Middle frontal gyrus (tissue), 1 donor: ENCODE measurements at regions not wholly inside any gene's neighbourhood (a gene's known extent, or its start where the extent isn't known, plus 50 kb on each side); places are given as distances from the start of the nearest gene placed in this dataset.

Experiments used
- DNase-seq: peaks from one replicate; pipeline ENCODE4 v3.0.0-alpha.2; 2015; ENCODE audit warnings: low spot score; ENCODE audit errors: extremely low spot score

DNA sequence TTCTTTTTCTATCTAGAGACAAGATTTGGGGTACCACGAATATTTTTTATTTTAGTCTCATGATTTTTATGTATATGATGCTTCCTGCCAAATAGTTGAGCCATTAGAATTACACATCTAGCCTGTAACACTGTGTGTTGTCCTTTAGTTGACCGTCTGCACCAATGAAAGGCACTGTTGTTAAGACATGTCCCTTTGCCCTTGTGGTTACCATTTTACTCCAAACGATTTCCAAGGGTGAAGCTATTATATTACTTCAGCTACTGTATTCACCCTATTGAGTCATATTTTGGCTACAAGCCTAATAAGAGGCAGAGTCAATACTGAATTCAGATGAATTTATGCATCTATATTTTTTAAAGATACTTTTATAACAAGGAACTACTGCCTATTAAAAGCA is 207.6 kb downstream of the CETN3 start:
- no peak for DNase-seq

DNA sequence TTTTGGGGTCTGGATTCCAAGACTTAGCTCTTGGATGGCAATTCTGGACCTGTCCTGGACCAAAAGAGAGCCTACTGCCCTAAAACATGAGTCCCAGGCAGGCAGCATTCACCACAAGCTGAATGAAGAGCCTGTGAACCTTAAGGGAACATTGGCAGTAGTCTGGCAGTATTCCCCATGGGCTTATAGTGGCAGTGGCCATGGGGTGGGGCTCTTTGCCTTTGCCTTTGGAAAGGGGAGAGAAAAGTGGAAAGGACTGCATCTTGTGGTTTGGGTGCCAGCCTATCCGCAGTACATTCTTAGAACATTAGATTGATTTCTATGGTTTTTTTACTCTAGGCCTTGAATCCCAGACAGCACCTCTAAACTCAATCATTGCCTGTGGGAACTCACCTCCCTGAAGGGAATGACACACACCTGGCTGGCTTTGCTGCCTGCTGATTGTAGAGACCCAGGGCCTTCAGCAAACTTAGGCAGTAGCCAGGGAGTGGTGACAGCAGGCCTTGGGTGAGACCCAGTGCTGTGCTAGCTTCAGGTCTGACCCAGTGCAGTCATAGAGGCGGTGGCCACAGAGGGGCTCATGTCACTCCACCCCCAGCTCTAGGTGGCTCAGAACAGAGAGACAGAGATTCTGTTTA is 216.3 kb downstream of the CETN3 start:
- no peak for DNase-seq

DNA sequence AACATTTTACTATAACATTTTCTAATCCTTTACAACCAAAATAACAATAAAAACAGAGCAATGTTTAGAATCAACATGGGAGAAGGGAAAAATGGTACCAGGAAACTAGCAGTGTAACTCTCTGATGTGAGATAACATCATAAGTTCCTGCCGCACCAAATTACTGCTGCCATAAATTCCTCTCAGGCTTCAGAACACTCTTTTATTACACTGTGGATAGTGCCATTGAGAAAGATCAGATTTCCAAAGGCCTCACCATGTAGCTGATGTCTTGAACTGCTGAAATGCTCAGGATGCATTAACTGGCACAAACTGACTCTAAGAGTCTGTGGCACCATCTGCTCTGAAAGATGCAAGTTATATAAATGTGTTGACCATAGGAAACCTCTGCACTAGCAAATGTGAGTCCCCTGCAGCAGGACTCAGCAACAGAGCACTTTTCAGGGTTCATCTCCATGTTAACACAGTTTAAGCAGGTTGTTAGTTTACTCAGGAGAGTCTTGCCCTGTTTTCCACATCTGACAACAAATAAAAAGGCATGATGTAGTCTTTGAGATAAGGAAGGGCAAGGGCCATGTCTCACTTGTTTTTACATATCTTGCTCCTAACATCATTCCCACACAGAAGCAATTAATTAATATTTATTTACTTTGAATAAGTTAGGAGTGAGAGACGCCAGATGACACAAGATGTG is 218.1 kb downstream of the CETN3 start:
- DNase-seq, result no peak

DNA sequence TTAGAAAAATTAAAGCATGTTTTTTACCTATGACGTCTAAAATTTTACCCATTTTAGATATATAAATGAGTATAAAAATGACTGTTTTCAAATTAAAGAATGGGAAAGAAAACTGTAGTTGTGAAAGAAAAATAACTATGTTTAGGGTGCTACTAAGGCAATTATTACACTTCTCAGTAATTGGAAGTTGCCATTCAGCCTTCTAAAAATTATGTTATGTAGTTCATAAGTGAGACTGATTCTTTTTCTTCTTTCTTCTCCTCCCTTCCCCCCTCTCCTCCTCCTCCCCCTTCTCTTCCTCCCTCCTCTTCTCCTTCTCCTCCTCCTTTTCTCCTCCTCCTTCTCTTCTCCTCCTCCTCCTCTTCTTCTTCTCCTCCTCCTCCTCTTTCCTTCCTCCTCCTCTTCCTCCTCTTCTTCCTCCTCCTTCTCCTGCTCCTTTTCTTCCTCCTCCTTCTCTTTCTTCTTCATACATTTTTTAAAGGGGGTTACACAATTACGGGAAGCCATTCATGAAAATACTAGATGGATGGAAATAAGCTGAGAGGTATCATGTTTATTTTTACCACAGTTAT is 223.6 kb downstream of the CETN3 start:
- DNase-seq, result no peak

DNA sequence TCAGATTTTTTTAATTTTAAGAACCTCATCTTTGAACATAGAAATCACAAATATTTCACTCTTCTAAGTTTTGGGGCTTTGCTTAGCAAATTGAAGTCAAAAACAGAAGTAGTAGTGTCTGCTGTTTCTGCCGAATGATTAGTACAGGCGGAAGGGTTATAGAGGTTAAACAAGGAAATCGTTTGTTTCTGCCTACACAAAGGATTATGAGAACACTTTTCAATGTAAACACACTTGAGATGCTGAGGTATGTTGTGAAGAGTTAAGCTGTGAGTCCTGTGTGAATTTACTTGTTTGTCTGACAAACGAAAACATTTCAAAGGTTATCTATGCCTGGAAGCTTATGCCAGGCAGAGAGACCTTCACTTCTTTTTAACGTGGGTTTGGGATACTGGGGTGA is 224.8 kb downstream of the CETN3 start:
- no peak for DNase-seq

DNA sequence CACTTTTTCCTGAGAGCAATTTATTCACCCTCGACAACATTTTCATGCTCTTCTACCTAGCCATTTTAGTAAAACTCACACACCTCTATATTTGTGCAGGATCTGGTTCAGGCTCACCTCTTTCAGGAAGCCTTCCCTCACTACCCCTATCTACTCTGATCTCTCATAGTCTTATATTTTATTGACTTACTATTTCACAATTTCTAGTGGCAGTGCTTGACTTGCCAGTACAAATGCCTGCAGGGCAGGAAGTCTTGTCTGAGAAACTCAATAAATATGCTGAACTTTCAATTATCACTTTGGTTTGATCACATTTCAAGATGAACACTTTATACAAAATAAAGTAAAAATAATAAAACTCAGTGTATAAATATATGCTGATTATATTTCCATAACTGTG is 226.8 kb downstream of the CETN3 start:
- DNase-seq, result no peak

DNA sequence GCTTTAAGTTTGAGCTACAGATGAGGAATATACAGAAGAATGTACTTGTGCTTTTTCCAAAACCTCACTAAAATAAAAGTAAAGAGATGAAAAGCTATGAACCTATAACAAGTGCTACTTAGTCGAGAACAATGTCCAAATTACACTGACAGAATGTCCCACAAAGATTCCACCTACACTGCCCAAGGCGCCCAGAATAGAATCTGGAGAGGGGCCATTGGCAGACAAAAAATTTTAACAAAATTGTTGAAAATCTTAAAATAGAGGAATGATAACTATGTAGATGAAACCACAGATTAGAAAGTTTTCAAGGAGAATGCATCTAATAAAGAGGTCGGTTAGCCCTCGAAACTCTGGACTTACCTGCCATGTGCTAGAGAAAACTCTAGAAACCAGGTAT is 235.3 kb downstream of the CETN3 start:
- no peak for DNase-seq

DNA sequence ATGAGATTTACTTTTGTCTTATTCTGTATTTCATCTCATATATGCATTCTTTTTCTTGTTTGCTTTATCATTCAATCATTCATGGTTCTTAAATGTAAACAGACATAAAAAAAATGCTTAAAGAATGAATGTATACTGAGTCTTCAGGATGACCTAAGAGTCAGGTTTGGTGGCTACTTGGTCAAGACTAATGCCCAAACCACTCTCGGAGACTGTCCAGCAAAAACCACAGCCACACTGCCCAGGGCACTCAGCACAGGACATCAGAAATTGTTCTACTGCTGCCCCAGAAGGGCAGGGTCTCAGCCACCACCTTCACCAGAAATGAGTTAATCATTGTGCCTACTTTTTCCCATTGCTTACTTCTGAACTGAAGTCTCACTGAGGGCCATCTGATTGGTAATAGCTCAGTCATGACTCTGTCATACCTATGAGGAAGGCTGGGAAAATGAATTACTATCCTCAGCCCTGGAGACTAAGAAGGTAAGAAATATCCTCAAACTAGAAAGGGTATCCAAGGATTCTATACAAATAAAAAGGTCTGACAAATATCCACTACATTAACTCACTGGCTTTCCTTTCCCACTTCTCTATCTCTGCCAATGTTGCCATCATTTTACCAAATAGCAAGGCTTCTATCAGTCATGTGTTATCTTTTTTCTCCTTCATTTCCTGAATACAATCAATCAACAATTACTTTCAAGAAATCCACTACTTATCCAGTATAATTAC is 236.1 kb downstream of the CETN3 start:
- no peak for DNase-seq

DNA sequence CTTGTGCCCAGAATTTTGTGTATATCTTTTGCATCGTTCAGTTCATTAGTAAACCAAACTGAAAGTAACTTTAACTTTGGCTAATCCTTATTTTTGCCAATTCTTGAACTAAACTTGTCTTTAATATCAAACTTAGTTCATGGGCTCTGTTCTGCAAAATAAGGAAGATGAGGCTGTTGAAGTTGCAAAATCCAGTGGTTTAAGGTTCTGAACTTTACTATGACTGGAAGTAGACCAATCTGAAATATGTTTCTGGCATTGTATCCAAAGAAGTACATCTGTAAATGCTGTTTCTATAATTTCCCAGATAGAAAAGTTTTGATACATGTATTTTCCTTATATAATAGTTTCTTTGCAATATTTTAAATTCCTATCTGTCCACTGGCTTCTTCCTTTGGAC is 238.1 kb downstream of the CETN3 start:
- no peak for DNase-seq

DNA sequence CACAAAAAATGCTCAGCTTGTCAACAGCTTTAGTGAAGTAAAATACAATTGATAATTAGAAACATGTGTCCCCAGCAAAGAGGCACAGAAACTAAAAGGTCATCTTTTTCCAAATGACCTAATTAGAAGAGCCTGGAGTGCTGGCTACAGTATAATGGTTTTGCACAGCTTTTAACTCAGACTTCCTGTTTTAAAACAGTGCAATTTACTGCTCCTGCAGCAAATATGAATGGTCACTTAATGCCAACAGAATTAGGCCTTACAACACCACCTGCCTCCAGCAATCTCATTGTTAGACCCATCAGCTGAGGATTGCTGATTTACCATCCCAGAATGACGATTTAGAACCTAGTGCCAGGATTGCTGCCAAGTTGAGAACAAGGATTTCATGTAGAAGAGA is 239.3 kb downstream of the CETN3 start:
- DNase-seq, result no peak

DNA sequence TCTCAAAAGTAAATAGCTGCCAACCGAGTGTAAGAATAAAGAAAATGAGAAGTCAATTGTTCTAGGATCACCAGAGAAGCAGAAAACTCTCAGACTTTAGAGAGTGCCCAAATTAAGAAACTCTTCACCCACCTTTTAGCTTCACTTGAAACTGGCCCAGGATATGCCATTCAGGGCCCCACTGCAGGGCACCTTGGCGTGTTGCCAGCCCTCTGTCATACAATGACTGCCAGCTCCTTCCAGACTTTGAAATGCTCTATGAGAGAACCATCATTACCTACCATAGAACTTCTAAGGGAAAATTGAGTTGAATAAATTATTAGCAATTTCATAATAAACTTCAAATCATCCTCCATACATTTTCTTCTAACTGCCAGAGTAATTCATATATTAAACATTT is 240.5 kb downstream of the CETN3 start:
- DNase-seq, result no peak

DNA sequence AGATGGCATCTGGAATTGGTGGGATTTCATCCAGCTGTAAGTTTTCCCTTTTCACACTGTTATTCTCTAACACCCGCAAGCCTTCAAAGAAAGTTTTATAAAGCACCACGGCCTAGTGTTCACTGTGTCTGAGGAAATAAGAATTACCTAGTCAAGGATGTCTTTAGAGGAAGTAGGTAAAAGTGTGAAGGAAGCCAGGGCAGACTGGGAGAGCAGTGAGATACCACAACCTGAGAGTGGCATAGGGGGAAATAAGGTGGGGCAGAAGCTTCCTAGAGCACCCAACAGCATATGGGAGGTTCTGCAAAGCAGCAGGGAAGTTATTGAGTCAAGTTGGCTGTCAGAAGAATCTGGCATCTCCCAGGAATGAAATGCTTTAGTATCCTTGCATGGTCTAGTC is 241.2 kb downstream of the CETN3 start:
- DNase-seq, result no peak

DNA sequence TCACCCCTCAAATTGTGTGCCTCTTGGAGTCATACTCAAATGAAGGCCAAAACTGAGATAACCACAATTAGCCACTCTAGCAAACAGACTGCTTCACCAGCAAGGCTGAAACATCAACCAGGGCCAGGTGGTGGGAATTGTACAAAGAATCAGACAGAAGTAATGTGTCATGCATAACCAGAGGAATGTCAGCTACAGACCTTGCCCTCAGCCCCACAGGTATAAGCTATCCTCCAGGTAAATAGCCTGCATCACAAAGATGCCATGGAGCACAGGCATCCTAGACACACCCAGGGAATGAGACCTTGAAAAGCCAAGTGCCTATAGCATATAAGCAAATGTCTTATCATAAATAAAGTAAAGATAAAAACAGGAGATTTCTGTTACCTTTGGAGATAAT is 242.7 kb downstream of the CETN3 start:
- no peak for DNase-seq

DNA sequence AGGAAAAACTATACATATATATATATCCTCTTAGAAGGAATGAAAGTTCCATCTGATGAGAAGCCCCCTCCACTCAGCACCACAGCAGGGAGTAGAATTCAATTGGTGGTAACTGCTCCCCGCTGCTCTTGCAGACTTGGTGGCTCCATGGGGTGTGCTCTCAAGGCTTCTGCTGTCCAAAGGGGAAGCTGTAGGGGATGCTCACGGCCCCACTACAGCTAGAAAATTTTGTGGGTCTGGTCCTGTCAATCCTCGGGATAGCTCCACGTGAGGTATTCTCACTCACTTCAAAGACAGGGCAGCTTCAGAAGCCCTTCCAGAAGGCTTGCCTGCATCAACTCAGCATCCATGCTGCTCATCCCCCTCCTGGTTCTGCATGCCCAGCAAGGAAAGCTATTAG is 247.2 kb downstream of the CETN3 start:
- no peak for DNase-seq

DNA sequence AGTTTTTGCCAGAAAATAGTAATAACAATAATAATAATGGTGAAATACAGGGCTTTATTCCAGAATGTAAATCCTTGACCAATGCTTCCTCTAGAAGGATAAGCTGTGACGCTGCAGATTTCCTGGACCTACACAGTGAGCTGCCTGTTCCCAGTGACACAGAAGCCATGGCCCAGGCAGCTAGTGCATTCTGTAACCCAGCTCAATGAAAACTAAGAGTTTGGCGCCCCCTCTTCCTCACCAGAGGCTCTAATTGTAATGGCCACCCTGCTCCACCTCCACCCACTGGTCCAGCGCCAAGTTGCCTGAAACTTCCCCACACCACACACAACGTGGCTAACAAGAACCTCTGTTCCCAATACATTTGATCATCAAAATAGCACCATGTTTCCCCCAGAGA is 248.1 kb downstream of the CETN3 start:
- DNase-seq, result no peak

DNA sequence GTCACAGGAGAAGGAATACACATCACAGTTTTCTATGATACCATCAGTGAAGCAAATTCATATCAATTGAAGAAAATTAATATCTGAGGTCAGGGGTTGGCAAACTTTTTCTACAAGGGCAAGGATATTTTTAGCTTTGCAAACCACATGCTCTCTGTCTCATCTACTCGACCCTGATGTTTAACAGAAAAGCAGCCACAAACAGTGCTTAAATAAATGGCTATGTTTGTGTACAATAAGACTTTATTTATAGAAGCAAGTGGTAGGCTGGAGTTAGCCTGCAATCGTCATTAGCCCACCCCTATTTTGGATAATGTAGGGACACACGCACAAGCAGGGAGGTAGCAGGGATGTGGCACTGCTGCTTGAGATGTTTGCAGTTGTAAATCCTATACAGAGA is 251.4 kb downstream of the CETN3 start:
- DNase-seq, result no peak

DNA sequence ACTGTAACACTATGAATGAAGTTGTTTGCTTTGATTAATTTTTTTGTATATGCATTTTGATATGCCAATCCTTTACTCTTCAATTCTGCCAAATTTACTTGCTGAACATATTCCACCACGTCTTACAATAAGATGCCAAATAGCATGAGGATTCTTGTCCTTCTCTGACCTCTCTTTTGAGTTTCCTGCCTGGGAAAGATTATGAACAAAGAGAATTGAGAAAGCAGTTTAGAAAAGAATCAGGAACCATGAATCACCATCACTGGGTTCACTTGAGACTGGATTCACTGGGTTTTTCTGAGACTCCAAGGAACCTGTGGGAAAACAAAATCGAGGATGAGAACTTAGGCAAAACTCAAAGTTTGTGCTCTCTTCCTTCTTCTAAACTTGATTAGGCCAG is 256.5 kb downstream of the CETN3 start:
- DNase-seq, result no peak

DNA sequence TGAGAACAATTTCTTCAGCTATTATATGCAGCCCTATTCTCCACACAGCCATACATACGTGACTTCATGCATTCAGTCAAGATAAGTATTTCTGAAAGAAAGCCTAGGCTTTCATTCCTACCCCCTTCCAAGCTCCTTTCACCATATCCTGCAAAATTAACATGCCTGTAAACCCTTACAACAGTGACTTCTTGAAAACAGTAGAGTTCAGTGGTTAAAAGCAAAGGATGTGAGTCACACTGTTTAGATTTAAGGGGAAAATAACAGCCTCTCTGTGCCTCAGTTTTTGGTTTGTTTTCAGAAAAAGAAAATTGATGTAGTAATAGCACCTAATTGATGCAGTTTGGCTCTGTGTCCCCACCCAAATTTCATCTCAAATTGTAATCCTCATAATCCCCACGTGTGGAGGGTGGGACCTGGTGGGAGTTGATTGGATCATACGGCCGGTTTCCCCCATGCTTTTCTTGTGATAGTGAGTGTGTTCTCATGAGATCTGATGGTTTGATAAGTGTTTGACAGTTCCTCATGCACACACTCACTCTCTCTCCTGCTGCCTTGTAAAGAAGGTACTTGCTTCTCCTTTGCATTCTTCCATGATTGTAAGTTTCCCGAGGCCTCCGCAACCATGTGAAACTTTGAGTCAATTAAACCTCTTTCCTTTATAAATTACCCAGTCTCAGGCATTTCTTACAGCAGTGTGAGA is 264.8 kb downstream of the CETN3 start:
- no peak for DNase-seq

DNA sequence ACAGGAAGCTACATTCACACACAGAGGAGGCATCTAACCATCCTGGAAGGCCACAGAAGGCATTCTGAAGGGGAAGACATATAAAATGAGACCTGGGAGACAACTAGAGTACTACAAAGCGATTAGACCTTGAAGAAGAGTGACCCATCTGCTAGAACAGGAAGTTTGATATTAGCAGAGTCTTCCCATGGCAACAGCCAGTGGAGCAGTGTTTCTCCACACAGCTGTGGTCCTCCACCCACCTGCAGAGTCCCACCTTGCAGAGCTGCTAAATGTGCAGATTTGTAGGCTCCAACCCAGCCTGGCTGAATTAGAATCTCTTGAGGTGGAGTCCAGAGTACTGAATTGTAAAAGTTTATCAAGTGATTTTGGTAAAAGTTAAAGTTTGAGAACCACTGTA is 267.0 kb downstream of the CETN3 start:
- DNase-seq, result no peak

DNA sequence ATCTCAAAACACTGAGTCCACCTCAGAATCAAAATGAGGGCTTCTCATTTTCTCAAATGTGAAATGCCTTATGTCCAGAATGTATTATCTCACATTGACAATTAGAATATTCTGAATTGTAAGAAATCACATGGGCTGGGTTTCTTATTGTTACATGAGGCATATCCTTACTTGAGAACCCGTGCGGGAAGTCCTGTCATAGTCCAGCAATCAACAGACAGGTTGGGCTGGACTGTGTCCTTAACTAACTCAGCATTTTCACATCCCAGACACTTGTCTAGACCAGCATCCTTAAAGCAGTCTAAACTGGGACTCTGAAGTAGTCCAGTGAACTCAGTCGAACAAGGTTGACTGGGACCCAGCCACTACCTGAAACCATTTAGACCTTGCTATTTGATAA is 267.6 kb downstream of the CETN3 start:
- DNase-seq, result no peak

DNA sequence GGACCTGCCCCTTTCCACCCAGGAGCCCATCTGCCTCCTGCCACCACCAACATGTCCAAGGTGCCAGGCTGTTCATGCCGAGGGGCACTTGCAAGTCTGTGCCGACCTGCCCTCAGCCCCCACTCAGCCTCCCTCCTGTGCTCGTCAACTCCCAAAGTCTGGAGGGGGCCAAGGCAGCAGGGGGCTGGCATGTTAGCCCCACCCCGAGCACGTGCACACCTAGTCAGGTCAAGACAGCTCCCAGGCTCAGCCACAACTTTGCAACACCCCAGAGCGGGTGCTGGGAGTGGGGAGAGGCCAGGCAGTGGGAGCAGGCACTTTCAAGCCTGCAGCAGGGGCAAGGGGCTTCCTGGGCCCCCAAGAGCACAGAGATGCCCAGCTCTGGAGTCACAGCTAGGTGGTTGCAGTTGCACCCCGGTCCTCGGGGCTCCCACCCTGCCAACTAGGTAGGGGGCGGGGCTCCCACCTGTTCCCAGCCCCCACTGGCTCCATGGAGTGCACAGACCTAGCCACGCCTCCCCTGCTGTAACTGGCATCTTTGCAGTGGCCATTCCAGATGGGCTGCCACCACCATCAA is 272.5 kb downstream of the CETN3 start:
- no peak for DNase-seq
